ENCODE measurements at regions not wholly inside any gene's neighbourhood (a gene's known extent, or its start where the extent isn't known, plus 50 kb on each side); places are given as distances from the start of the nearest gene placed in this dataset.
"Not testable (repeated sequence)": the region's sequence is repeated elsewhere in the genome, so short reads cannot be mapped to it uniquely, and the experiment has no call there.

- FAIRE-seq: no peak
- peak; percentile 36 for DNase-seq (ENCODE audit: insufficient read length, low spot score)
These were observed 599.2 kb upstream of the LUZP2 start for GRCh38 chr11:23897453-23898286.

GRCh38 chr11:23903044-23903704, 593.7 kb upstream of the LUZP2 start:
- FAIRE-seq (peak; percentile 69), DNase-seq (ENCODE audit: insufficient read length, low spot score) (peak; percentile 24)

GRCh38 chr11:23919455-23919854, 577.4 kb upstream of the LUZP2 start:
- no peak for FAIRE-seq
- no peak for DNase-seq (ENCODE audit: insufficient read length, low spot score)

- FAIRE-seq (no peak), DNase-seq (ENCODE audit: insufficient read length, low spot score) (no peak)
These were observed 573.5 kb upstream of the LUZP2 start for GRCh38 chr11:23923357-23923756.

GRCh38 chr11:23924226-23924625, 572.6 kb upstream of the LUZP2 start:
- DNase-seq (ENCODE audit: insufficient read length, low spot score) (no peak), FAIRE-seq (no peak)

GRCh38 chr11:23931443-23931842, 565.4 kb upstream of the LUZP2 start:
- DNase-seq (ENCODE audit: insufficient read length, low spot score) (no peak), FAIRE-seq (no peak)

- DNase-seq (ENCODE audit: insufficient read length, low spot score) (peak; percentile 10), FAIRE-seq (no peak)
These were observed 564.4 kb upstream of the LUZP2 start for GRCh38 chr11:23932485-23932898.

GRCh38 chr11:23933721-23934120, 563.1 kb upstream of the LUZP2 start:
- no peak for FAIRE-seq
- DNase-seq (ENCODE audit: insufficient read length, low spot score): no peak

GRCh38 chr11:23934671-23935270, 562.1 kb upstream of the LUZP2 start:
- not testable (repeated sequence) for FAIRE-seq; DNase-seq (ENCODE audit: insufficient read length, low spot score)

- not testable (repeated sequence) for DNase-seq (ENCODE audit: insufficient read length, low spot score); FAIRE-seq
These were observed 554.6 kb upstream of the LUZP2 start for GRCh38 chr11:23942117-23942815.

GRCh38 chr11:23944923-23945322, 551.9 kb upstream of the LUZP2 start:
- FAIRE-seq (no peak), DNase-seq (ENCODE audit: insufficient read length, low spot score) (no peak)

GRCh38 chr11:23947883-23948282, 549.0 kb upstream of the LUZP2 start:
- DNase-seq (ENCODE audit: insufficient read length, low spot score): no peak
- no peak for FAIRE-seq

GRCh38 chr11:23948851-23949250, 548.0 kb upstream of the LUZP2 start:
- DNase-seq (ENCODE audit: insufficient read length, low spot score) (no peak), FAIRE-seq (peak; percentile 93)

GRCh38 chr11:23953951-23954710, 542.7 kb upstream of the LUZP2 start:
- DNase-seq (ENCODE audit: insufficient read length, low spot score) (no peak), FAIRE-seq (no peak)

GRCh38 chr11:23954730-23955129, 542.1 kb upstream of the LUZP2 start:
- FAIRE-seq (no peak), DNase-seq (ENCODE audit: insufficient read length, low spot score) (no peak)

GRCh38 chr11:23956586-23956985, 540.3 kb upstream of the LUZP2 start:
- FAIRE-seq: no peak
- DNase-seq (ENCODE audit: insufficient read length, low spot score): no peak

- no peak for FAIRE-seq
- no peak for DNase-seq (ENCODE audit: insufficient read length, low spot score)
These were observed 539.5 kb upstream of the LUZP2 start for GRCh38 chr11:23957314-23957713.

GRCh38 chr11:23959462-23959861, 537.4 kb upstream of the LUZP2 start:
- no peak for FAIRE-seq
- DNase-seq (ENCODE audit: insufficient read length, low spot score): no peak

GRCh38 chr11:23961503-23962338, 535.1 kb upstream of the LUZP2 start:
- DNase-seq (ENCODE audit: insufficient read length, low spot score) (no peak), FAIRE-seq (no peak)
